ENCODE measurements at regions not wholly inside any gene's neighbourhood (a gene's known extent, or its start where the extent isn't known, plus 50 kb on each side); places are given as distances from the start of the nearest gene placed in this dataset.

GRCh38 chrX:104430072-104430741 is 135.8 kb upstream of the IL1RAPL2 start:
- TF ChIP-seq CTCF (IDR thresholded peaks at IDR 0.05; ENCODE audit: low read depth, low read length) = no peak
- H3K4me3 ChIP-seq (replicated peaks in 1 of 2; ENCODE audit: low read depth in 2 of 2, low read length in 2 of 2) = no peak overlapping the region
- no peak for DNase-seq (ENCODE audit: low read depth in 2 of 2)

- peak in 1 of 2 donors; percentile 0 for DNase-seq (ENCODE audit: low read depth in 2 of 2)
- no peak for TF ChIP-seq CTCF (IDR thresholded peaks at IDR 0.05; ENCODE audit: low read depth, low read length)
Measured at GRCh38 chrX:104428231-104428630, 137.8 kb upstream of the IL1RAPL2 start.

GRCh38 chrX:104427693-104428092 is 138.3 kb upstream of the IL1RAPL2 start:
- TF ChIP-seq CTCF (IDR thresholded peaks at IDR 0.05; ENCODE audit: low read depth, low read length) = no peak
- DNase-seq (ENCODE audit: low read depth in 2 of 2) = no peak
- no peak overlapping the region for H3K4me3 ChIP-seq (replicated peaks in 1 of 2; ENCODE audit: low read depth in 2 of 2, low read length in 2 of 2)

More at GRCh38 chrX:104428231-104428630, 137.8 kb upstream of the IL1RAPL2 start:
- no peak overlapping the region for H3K4me3 ChIP-seq (replicated peaks in 1 of 2; ENCODE audit: low read depth in 2 of 2, low read length in 2 of 2)

GRCh38 chrX:104427073-104427472 is 138.9 kb upstream of the IL1RAPL2 start:
- no peak overlapping the region for H3K4me3 ChIP-seq (replicated peaks in 1 of 2; ENCODE audit: low read depth in 2 of 2, low read length in 2 of 2)
- DNase-seq (ENCODE audit: low read depth in 2 of 2) = no peak
- no peak for TF ChIP-seq CTCF (IDR thresholded peaks at IDR 0.05; ENCODE audit: low read depth, low read length)

- TF ChIP-seq CTCF (IDR thresholded peaks at IDR 0.05; ENCODE audit: low read depth, low read length) = no peak
- no peak overlapping the region for H3K4me3 ChIP-seq (replicated peaks in 1 of 2; ENCODE audit: low read depth in 2 of 2, low read length in 2 of 2)
- DNase-seq (ENCODE audit: low read depth in 2 of 2) = no peak
Measured at GRCh38 chrX:104420907-104421306, 145.1 kb upstream of the IL1RAPL2 start.

- no peak overlapping the region for H3K4me3 ChIP-seq (replicated peaks in 1 of 2; ENCODE audit: low read depth in 2 of 2, low read length in 2 of 2)
- no peak for TF ChIP-seq CTCF (IDR thresholded peaks at IDR 0.05; ENCODE audit: low read depth, low read length)
- DNase-seq (ENCODE audit: low read depth in 2 of 2) = no peak
Measured at GRCh38 chrX:104419926-104420325, 146.1 kb upstream of the IL1RAPL2 start.

- peak in 1 of 2 donors; percentile 1 for DNase-seq (ENCODE audit: low read depth in 2 of 2)
- TF ChIP-seq CTCF (IDR thresholded peaks at IDR 0.05; ENCODE audit: low read depth, low read length) = no peak
- H3K4me3 ChIP-seq (replicated peaks in 1 of 2; ENCODE audit: low read depth in 2 of 2, low read length in 2 of 2) = no peak overlapping the region
Measured at GRCh38 chrX:104419211-104419610, 146.8 kb upstream of the IL1RAPL2 start.
